Mammary epithelial cell (primary cell): ENCODE measurements at regions not wholly inside any gene's neighbourhood (a gene's known extent, or its start where the extent isn't known, plus 50 kb on each side); places are given as distances from the start of the nearest gene placed in this dataset.

Source experiments
- CTCF ChIP-seq, 2 donors: IDR thresholded peaks in 1 of 2; conservative IDR thresholded peaks in 1 of 2; 2 replicates each; pipeline ENCODE4 v1.5.1; 2011 to 2012; ENCODE audit warnings: inconsistent platforms in 2 of 2, low read length in 2 of 2, mild to moderate bottlenecking in 2 of 2, control low read depth in 1 of 2, low read depth in 1 of 2; ENCODE audit not compliant: insufficient read depth in 1 of 2; ENCODE audit errors: extremely low read depth in 1 of 2
- EZH2 ChIP-seq: IDR thresholded peaks from 2 replicates; pipeline ENCODE4 v1.6.1; 2012; ENCODE audit warnings: low read length, inconsistent platforms, borderline replicate concordance

GRCh38 chr1:212218065-212218464 is 67.1 kb upstream of the PPP2R5A start:
- TF ChIP-seq CTCF (conservative IDR thresholded peaks at IDR 0.05 in 1 of 2, IDR thresholded peaks at IDR 0.05 in 1 of 2; ENCODE audit: extremely low read depth in 1 of 2, insufficient read depth in 1 of 2, low read depth in 1 of 2, low read length in 2 of 2) (no peak), EZH2 (no peak)
